Gastrocnemius medialis (tissue), 4 donors: ENCODE measurements at regions not wholly inside any gene's neighbourhood (a gene's known extent, or its start where the extent isn't known, plus 50 kb on each side); places are given as distances from the start of the nearest gene placed in this dataset.
"Not testable (repeated sequence)": the region's sequence is repeated elsewhere in the genome, so short reads cannot be mapped to it uniquely, and the experiment has no call there.

ENCODE experiments used
- ATAC-seq, 2 donors: fragments of 150-250 bp; one replicate each; pipeline ENCODE4 v1.9.1; 2016
- DNase-seq, 2 donors: peaks; one replicate each; pipeline ENCODE4 v3.0.0-alpha.2; 2019
- H3K27ac ChIP-seq, 4 donors: fragments of 200-600 bp; sonication (generic); 1 replicate in 1 of 4; 2 replicates in 3 of 4; pipeline ENCODE4 v1.5.1; 2016 to 2018; ENCODE audit warnings: mild to moderate bottlenecking in 2 of 4, moderate library complexity in 1 of 4
- H3K27me3 ChIP-seq, 3 donors: fragments of 200-600 bp; sonication (generic) in 2 of 3; 1 replicate in 1 of 3; 2 replicates in 2 of 3; pipeline versions ENCODE4 v1.5.1 to v1.6.0; 2016 to 2019; ENCODE audit warnings: mild to moderate bottlenecking in 1 of 3, moderate library complexity in 1 of 3
- H3K36me3 ChIP-seq, 2 donors: fragments of 200-600 bp; sonication (generic) in 1 of 2; one replicate each; pipeline ENCODE4 v1.5.1; 2017 to 2018
- H3K4me1 ChIP-seq, 2 donors: fragments of 200-600 bp; sonication (generic) in 1 of 2; one replicate each; pipeline ENCODE4 v1.5.1; 2016 to 2017; ENCODE audit warnings: mild to moderate bottlenecking in 2 of 2
- H3K4me3 ChIP-seq, 4 donors: fragments of 200-600 bp; sonication (generic) in 3 of 4; 1 replicate in 1 of 4; 2 replicates in 3 of 4; pipeline ENCODE4 v1.5.1; 2016 to 2019; ENCODE audit warnings: mild to moderate bottlenecking in 2 of 4
- H3K9me3 ChIP-seq, 3 donors: fragments of 200-600 bp; sonication (generic) in 2 of 3; 1 replicate in 1 of 3; 2 replicates in 2 of 3; pipeline ENCODE4 v1.5.1; 2016 to 2019
- CTCF ChIP-seq, 5 experiments: fragments of 450-650 bp in 3 of 5; fragments of 200-600 bp in 2 of 5; sonication (generic) in 2 of 5; IDR thresholded peaks in 4 of 5; conservative IDR thresholded peaks in 1 of 5; 1 replicate in 4 of 5; 2 replicates in 1 of 5; pipeline ENCODE4 v1.5.1; 2016 to 2019; ENCODE audit warnings: antibody characterized with exemption in 5 of 5, mild to moderate bottlenecking in 3 of 5, moderate library complexity in 3 of 5
- POLR2A ChIP-seq, 2 donors: fragments of 450-650 bp; IDR thresholded peaks; one replicate each; pipeline ENCODE4 v1.6.1; 2017; ENCODE audit warnings: antibody characterized with exemption in 2 of 2, mild to moderate bottlenecking in 2 of 2, moderate library complexity in 2 of 2
- in situ Hi-C, 4 donors: fragments of 200-750 bp; cut with MboI; loops; one replicate each; pipeline versions ENCODE4 v1.15.0 to v1.8.0; 2017; ENCODE audit warnings: low sequenced_read_pairs in 4 of 4
- intact Hi-C: fragments of 100-400 bp; cut with DNase I; formaldehyde crosslinking; loops from one replicate; pipeline ENCODE4 v1.15.1; 2023; ENCODE audit warnings: low total_unique reads

- Histone ChIP-seq H3K9me3 (no peaks in the 10 kb centered on the region), H3K36me3 (no peaks in the 10 kb centered on the region), H3K27me3 (no peaks in the 10 kb centered on the region), H3K27ac (no peak overlapping the region), H3K4me3 (no peak overlapping the region), H3K4me1 (no peaks in the 10 kb centered on the region)
- TF ChIP-seq POLR2A (IDR thresholded peaks at IDR 0.05) (no peak), CTCF (IDR thresholded peaks at IDR 0.05 in 4 of 5, conservative IDR thresholded peaks at IDR 0.05 in 1 of 5) (no peak)
- intact Hi-C loops (no loop called here), in situ Hi-C loops (no loop called here)
- no peak for ATAC-seq
- no peak for DNase-seq
Measured at GRCh38 chr12:13905794-13906193, 75.6 kb downstream of the GRIN2B start.

GRCh38 chr12:13900718-13901117 lies 80.7 kb downstream of the GRIN2B start:
- Histone ChIP-seq H3K27me3 (no peaks in the 10 kb centered on the region), H3K4me1 (no peaks in the 10 kb centered on the region), H3K9me3 (no peaks in the 10 kb centered on the region), H3K27ac (no peak overlapping the region), H3K36me3 (no peaks in the 10 kb centered on the region), H3K4me3 (no peak overlapping the region)
- ATAC-seq (no peak), DNase-seq (no peak)
- in situ Hi-C loops: no loop called here
- intact Hi-C loops: no loop called here
- TF ChIP-seq POLR2A (IDR thresholded peaks at IDR 0.05): no peak

GRCh38 chr12:13898387-13898786 lies 83.0 kb downstream of the GRIN2B start:
- H3K4me3 ChIP-seq, H3K36me3 ChIP-seq, in situ Hi-C loops, H3K4me1 ChIP-seq, intact Hi-C loops, H3K27ac ChIP-seq, H3K9me3 ChIP-seq, DNase-seq, ATAC-seq, H3K27me3 ChIP-seq: not testable (repeated sequence)

- intact Hi-C loops (no loop called here), in situ Hi-C loops (no loop called here)
- H3K4me1 ChIP-seq: no peaks in the 10 kb centered on the region
- H3K9me3 ChIP-seq: no peaks in the 10 kb centered on the region
- TF ChIP-seq CTCF (IDR thresholded peaks at IDR 0.05 in 4 of 5, conservative IDR thresholded peaks at IDR 0.05 in 1 of 5) (no peak), POLR2A (IDR thresholded peaks at IDR 0.05) (no peak)
- ATAC-seq: no peak
- no peaks in the 10 kb centered on the region for H3K36me3 ChIP-seq
- DNase-seq: no peak
- H3K27ac ChIP-seq: no peak overlapping the region
- H3K27me3 ChIP-seq: no peaks in the 10 kb centered on the region
- no peak overlapping the region for H3K4me3 ChIP-seq
Measured at GRCh38 chr12:13897811-13898210, 83.6 kb downstream of the GRIN2B start.

- no peak overlapping the region for H3K4me3 ChIP-seq
- TF ChIP-seq CTCF (IDR thresholded peaks at IDR 0.05 in 4 of 5, conservative IDR thresholded peaks at IDR 0.05 in 1 of 5) (no peak), POLR2A (IDR thresholded peaks at IDR 0.05) (no peak)
- intact Hi-C loops: no loop called here
- DNase-seq (no peak), ATAC-seq (no peak)
- no peaks in the 10 kb centered on the region for H3K4me1 ChIP-seq
- H3K27ac ChIP-seq: no peak overlapping the region
- in situ Hi-C loops: no loop called here
- H3K9me3 ChIP-seq: no peaks in the 10 kb centered on the region
- no peaks in the 10 kb centered on the region for H3K27me3 ChIP-seq
- H3K36me3 ChIP-seq: no peaks in the 10 kb centered on the region
Measured at GRCh38 chr12:13896063-13896626, 85.3 kb downstream of the GRIN2B start.

GRCh38 chr12:13891902-13892301 lies 89.5 kb downstream of the GRIN2B start:
- Histone ChIP-seq H3K27ac (no peak overlapping the region), H3K4me1 (no peaks in the 10 kb centered on the region), H3K9me3 (no peaks in the 10 kb centered on the region), H3K36me3 (no peaks in the 10 kb centered on the region), H3K27me3 (no peaks in the 10 kb centered on the region), H3K4me3 (no peak overlapping the region)
- in situ Hi-C loops: no loop called here
- ATAC-seq: no peak
- no peak for DNase-seq
- intact Hi-C loops: no loop called here
- TF ChIP-seq POLR2A (IDR thresholded peaks at IDR 0.05): no peak
- no peak for TF ChIP-seq CTCF (IDR thresholded peaks at IDR 0.05 in 4 of 5, conservative IDR thresholded peaks at IDR 0.05 in 1 of 5)
